G401 (cell line): ENCODE measurements at regions not wholly inside any gene's neighbourhood (a gene's known extent, or its start where the extent isn't known, plus 50 kb on each side); places are given as distances from the start of the nearest gene placed in this dataset.

Experiments
- DNase-seq: peaks from one replicate; pipeline ENCODE4 v3.0.0-alpha.2; 2015; ENCODE audit warnings: low spot score
- in situ Hi-C: cut with HindIII; loops from 2 replicates; pipeline ENCODE4 v1.10.0; 2016; ENCODE audit warnings: low sequenced_read_pairs, mixed read lengths

GRCh38 chr1:96236156-96236739 is 485.3 kb upstream of the PTBP2 start:
- in situ Hi-C loops, result no loop called here
- DNase-seq, result peak; percentile 63

- DNase-seq, result no peak
- in situ Hi-C loops, result no loop called here
These were observed 483.2 kb upstream of the PTBP2 start for GRCh38 chr1:96238426-96238825.

GRCh38 chr1:96240438-96240837 is 481.1 kb upstream of the PTBP2 start:
- no peak for DNase-seq
- in situ Hi-C loops, result no loop called here

- in situ Hi-C loops, result no loop called here
- DNase-seq, result no peak
These were observed 468.1 kb upstream of the PTBP2 start for GRCh38 chr1:96253246-96254035.

- in situ Hi-C loops, result no loop called here
- no peak for DNase-seq
These were observed 465.3 kb upstream of the PTBP2 start for GRCh38 chr1:96256130-96256790.

- in situ Hi-C loops, result no loop called here
- DNase-seq, result no peak
These were observed 462.2 kb upstream of the PTBP2 start for GRCh38 chr1:96259399-96259798.

- DNase-seq, result no peak
- in situ Hi-C loops, result no loop called here
These were observed 440.1 kb upstream of the PTBP2 start for GRCh38 chr1:96281491-96281890.

- in situ Hi-C loops, result no loop called here
- no peak for DNase-seq
These were observed 431.6 kb upstream of the PTBP2 start for GRCh38 chr1:96290033-96290432.

GRCh38 chr1:96290801-96291200 is 430.8 kb upstream of the PTBP2 start:
- no peak for DNase-seq
- in situ Hi-C loops, result no loop called here

- DNase-seq, result no peak
- in situ Hi-C loops, result no loop called here
These were observed 430.1 kb upstream of the PTBP2 start for GRCh38 chr1:96291468-96291867.

GRCh38 chr1:96292141-96292540 is 429.4 kb upstream of the PTBP2 start:
- in situ Hi-C loops, result no loop called here
- DNase-seq, result no peak

GRCh38 chr1:96296991-96297390 is 424.6 kb upstream of the PTBP2 start:
- DNase-seq, result no peak
- in situ Hi-C loops, result no loop called here

- in situ Hi-C loops, result no loop called here
- no peak for DNase-seq
These were observed 414.6 kb upstream of the PTBP2 start for GRCh38 chr1:96306809-96307560.

GRCh38 chr1:96308314-96308713 is 413.3 kb upstream of the PTBP2 start:
- no peak for DNase-seq
- in situ Hi-C loops, result no loop called here

- DNase-seq, result no peak
- in situ Hi-C loops, result no loop called here
These were observed 411.8 kb upstream of the PTBP2 start for GRCh38 chr1:96309783-96310182.

- in situ Hi-C loops, result no loop called here
- no peak for DNase-seq
These were observed 408.4 kb upstream of the PTBP2 start for GRCh38 chr1:96313216-96313615.

- no peak for DNase-seq
- in situ Hi-C loops, result no loop called here
These were observed 392.5 kb upstream of the PTBP2 start for GRCh38 chr1:96329121-96329520.

GRCh38 chr1:96331596-96331995 is 390.0 kb upstream of the PTBP2 start:
- DNase-seq, result no peak

GRCh38 chr1:96333522-96334235 is 387.9 kb upstream of the PTBP2 start:
- in situ Hi-C loops, result no loop called here
- DNase-seq, result no peak

More at GRCh38 chr1:96331596-96331995, 390.0 kb upstream of the PTBP2 start:
- in situ Hi-C loops, result no loop called here
